H1 (cell line): ENCODE measurements at regions not wholly inside any gene's neighbourhood (a gene's known extent, or its start where the extent isn't known, plus 50 kb on each side); places are given as distances from the start of the nearest gene placed in this dataset.

Experiments
- CTCF ChIA-PET: fragments of 300-600 bp; sonication (Branson Sonifier 250); formaldehyde crosslinking; loops from one replicate; lab custom pipeline; 2021; ENCODE audit not compliant: partially characterized antibody; lab: Charles Lee
- POLR2A ChIA-PET: fragments of 300-600 bp; sonication (Branson Sonifier 250); formaldehyde crosslinking; loops from one replicate; lab custom pipeline; 2021; ENCODE audit warnings: inconsistent platforms; ENCODE audit not compliant: partially characterized antibody; lab: Charles Lee
- DNase-seq, 2 experiments: peaks; one replicate each; pipeline versions ENCODE4 v3.0.0 to v3.0.0-alpha.2; 2010 to 2022; ENCODE audit warnings: low spot score in 2 of 2, low read depth in 1 of 2, mixed read lengths in 1 of 2
- FAIRE-seq: peaks from 2 replicates; lab custom pipeline; 2011; peaks lifted over from hg19 to GRCh38; lab: Jason Lieb, UNC
- H2AFZ ChIP-seq: 2 replicates; pipeline ENCODE4 v1.8.1; 2012; ENCODE audit warnings: low read length, inconsistent platforms
- H2AK5ac ChIP-seq: 2 replicates; pipeline ENCODE4 v1.6.1; 2013; ENCODE audit warnings: low read depth, low read length
- H2BK120ac ChIP-seq: replicated peaks from 2 replicates; pipeline ENCODE3; 2013; ENCODE audit warnings: low read depth, low read length, inconsistent platforms
- H2BK12ac ChIP-seq: 2 replicates; pipeline ENCODE4 v1.6.1; 2013; ENCODE audit warnings: low read depth, low read length
- H2BK15ac ChIP-seq: 2 replicates; pipeline ENCODE4 v1.6.1; 2013; ENCODE audit warnings: low read length
- H2BK20ac ChIP-seq: 2 replicates; pipeline ENCODE4 v1.6.1; 2013; ENCODE audit warnings: low read length
- H2BK5ac ChIP-seq: 2 replicates; pipeline ENCODE4 v1.6.1; 2013; ENCODE audit warnings: low read depth, low read length
- H3K14ac ChIP-seq: 2 replicates; pipeline ENCODE4 v1.6.1; 2013; ENCODE audit warnings: inconsistent platforms; ENCODE audit not compliant: insufficient read length
- H3K18ac ChIP-seq: 2 replicates; pipeline ENCODE4 v1.6.1; 2013; ENCODE audit warnings: low read length; ENCODE audit errors: extremely low read depth
- H3K23ac ChIP-seq: 2 replicates; pipeline ENCODE4 v1.6.1; 2013; ENCODE audit warnings: inconsistent platforms; ENCODE audit not compliant: insufficient read length
- H3K23me2 ChIP-seq: 2 replicates; pipeline ENCODE4 v1.6.1; 2013; ENCODE audit warnings: low read depth, low read length
- H3K27ac ChIP-seq: 2 replicates; pipeline ENCODE4 v1.6.1; 2011; ENCODE audit warnings: low read depth, low read length, inconsistent platforms
- H3K27me3 ChIP-seq, 4 experiments: replicated peaks in 1 of 4; 1 replicate in 1 of 4; 2 replicates in 3 of 4; pipeline versions ENCODE4 v1.6.1 to v1.8.1; 2011 to 2013; ENCODE audit warnings: low read length in 3 of 4, mild to moderate bottlenecking in 3 of 4, inconsistent platforms in 2 of 4, mixed read lengths in 2 of 4, moderate library complexity in 1 of 4; ENCODE audit not compliant: control insufficient read depth in 3 of 4, insufficient read depth in 3 of 4; ENCODE audit errors: extremely low read depth in 1 of 4
- H3K36me3 ChIP-seq, 4 experiments: 2 replicates each; pipeline versions ENCODE4 v1.6.1 to v1.8.1; 2011 to 2013; ENCODE audit warnings: mild to moderate bottlenecking in 4 of 4, low read length in 3 of 4, moderate library complexity in 2 of 4, control low read depth in 1 of 4, inconsistent platforms in 1 of 4; ENCODE audit not compliant: insufficient read depth in 4 of 4, control insufficient read depth in 2 of 4
- H3K4ac ChIP-seq: replicated peaks from 2 replicates; pipeline ENCODE3; 2013; ENCODE audit warnings: low read length, low read depth, mixed read lengths, inconsistent platforms; ENCODE audit not compliant: insufficient read length
- H3K4me1 ChIP-seq, 4 experiments: replicated peaks in 1 of 4; 1 replicate in 1 of 4; 2 replicates in 3 of 4; pipeline versions ENCODE4 v1.6.1 to v1.8.1; 2011 to 2013; ENCODE audit warnings: low read length in 3 of 4, inconsistent platforms in 2 of 4, mixed read lengths in 1 of 4; ENCODE audit not compliant: insufficient read depth in 4 of 4, control insufficient read depth in 3 of 4
- H3K4me2 ChIP-seq, 2 experiments: 2 replicates each; pipeline versions ENCODE4 v1.6.1 to v1.8.1; 2011 to 2013; ENCODE audit warnings: low read depth in 2 of 2, low read length in 2 of 2, control low read depth in 1 of 2, inconsistent platforms in 1 of 2, mild to moderate bottlenecking in 1 of 2; ENCODE audit not compliant: insufficient read depth in 1 of 2
- H3K4me3 ChIP-seq, 4 experiments: fragments of 200-600, 300-600 bp in 1 of 4; sonication (generic), shearing (Covaris generic), sonication (Bioruptor Twin) in 1 of 4; 2 replicates each; pipeline versions ENCODE4 v1.5.1 to v1.8.1; 2011 to 2016; ENCODE audit warnings: low read length in 4 of 4, low read depth in 3 of 4, control low read depth in 2 of 4, inconsistent platforms in 2 of 4, mild to moderate bottlenecking in 2 of 4, mixed read lengths in 1 of 4, moderate library complexity in 1 of 4; ENCODE audit not compliant: insufficient read depth in 2 of 4; ENCODE audit errors: extremely low read depth in 1 of 4
- H3K56ac ChIP-seq: replicated peaks from 2 replicates; pipeline ENCODE3; 2013; ENCODE audit warnings: low read depth, mild to moderate bottlenecking, mixed read lengths, low read length, inconsistent platforms; ENCODE audit not compliant: insufficient read length
- H3K79me1 ChIP-seq: 2 replicates; pipeline ENCODE4 v1.6.1; 2013; ENCODE audit warnings: low read depth, low read length, control low read depth
- H3K79me2 ChIP-seq, 2 experiments: 2 replicates each; pipeline versions ENCODE4 v1.6.1 to v1.8.1; 2012 to 2013; ENCODE audit warnings: low read length in 2 of 2, mild to moderate bottlenecking in 2 of 2, inconsistent platforms in 1 of 2; ENCODE audit not compliant: insufficient read depth in 2 of 2, control insufficient read depth in 1 of 2
- H3K9ac ChIP-seq, 4 experiments: replicated peaks in 1 of 4; 1 replicate in 1 of 4; 2 replicates in 3 of 4; pipeline versions ENCODE4 v1.6.1 to v1.8.1; 2011 to 2013; ENCODE audit warnings: low read depth in 3 of 4, low read length in 3 of 4, control low read depth in 2 of 4, mild to moderate bottlenecking in 2 of 4, moderate library complexity in 2 of 4, inconsistent platforms in 1 of 4; ENCODE audit errors: extremely low read depth in 1 of 4
- H3K9me3 ChIP-seq, 2 experiments: 2 replicates each; pipeline versions ENCODE4 v1.6.1 to v1.8.1; 2012 to 2013; ENCODE audit warnings: mild to moderate bottlenecking in 2 of 2, moderate library complexity in 2 of 2, control low read depth in 1 of 2, inconsistent platforms in 1 of 2, low read depth in 1 of 2, low read length in 1 of 2, mixed read lengths in 1 of 2; ENCODE audit not compliant: insufficient read depth in 2 of 2
- H4K20me1 ChIP-seq, 2 experiments: replicated peaks in 1 of 2; 2 replicates each; pipeline versions ENCODE3 to v1.8.1; 2011 to 2013; ENCODE audit warnings: inconsistent platforms in 2 of 2, low read length in 2 of 2, mild to moderate bottlenecking in 1 of 2; ENCODE audit not compliant: insufficient read depth in 2 of 2, control insufficient read depth in 1 of 2
- H4K5ac ChIP-seq: 2 replicates; pipeline ENCODE4 v1.6.1; 2013; ENCODE audit warnings: low read length, low read depth, mixed read lengths, inconsistent platforms; ENCODE audit not compliant: insufficient read length
- H4K8ac ChIP-seq: 2 replicates; pipeline ENCODE4 v1.8.0; 2013; ENCODE audit warnings: mild to moderate bottlenecking, moderate library complexity, low read length, inconsistent platforms; ENCODE audit not compliant: insufficient read depth; ENCODE audit errors: extremely low read depth
- H4K91ac ChIP-seq: replicated peaks from 2 replicates; pipeline ENCODE3; 2013; ENCODE audit warnings: low read length, mixed read lengths, inconsistent platforms; ENCODE audit not compliant: insufficient read length
- ASH2L ChIP-seq: fragments of 200-600, 300-600 bp; sonication (generic); IDR thresholded peaks from one replicate; pipeline ENCODE4 v1.7.1; 2017; ENCODE audit warnings: low read length
- EZH2 ChIP-seq: fragments of 200-600 bp; sonication (generic); IDR thresholded peaks from 2 replicates; pipeline ENCODE4 v1.7.1; 2012; ENCODE audit warnings: low read depth, mild to moderate bottlenecking, moderate library complexity, low read length, inconsistent platforms; ENCODE audit not compliant: severe bottlenecking
- HDAC2 ChIP-seq, 2 experiments: fragments of 300-600 bp in 1 of 2; sonication (generic) in 1 of 2; IDR thresholded peaks; 2 replicates each; pipeline ENCODE4 v1.6.1; 2011 to 2012; ENCODE audit warnings: low read depth in 2 of 2, low read length in 2 of 2, mild to moderate bottlenecking in 2 of 2, moderate library complexity in 2 of 2, borderline replicate concordance in 1 of 2, inconsistent platforms in 1 of 2
- JUN ChIP-seq: IDR thresholded peaks from 2 replicates; pipeline ENCODE4 v1.6.1; 2011; ENCODE audit warnings: low read depth, mild to moderate bottlenecking, improper control_type of control experiment, low read length
- JUND ChIP-seq: IDR thresholded peaks from 2 replicates; pipeline ENCODE4 v1.6.1; 2011; ENCODE audit warnings: mild to moderate bottlenecking, improper control_type of control experiment, low read length
- KDM4A ChIP-seq: IDR thresholded peaks from one replicate; pipeline ENCODE4 v1.7.1; 2012; ENCODE audit warnings: low read depth, mild to moderate bottlenecking, moderate library complexity, low read length, inconsistent platforms; ENCODE audit not compliant: severe bottlenecking
- RFX5 ChIP-seq: IDR thresholded peaks from 2 replicates; pipeline ENCODE4 v1.6.1; 2011; ENCODE audit warnings: low read depth, low read length, improper control_type of control experiment, borderline replicate concordance
- SP1 ChIP-seq: IDR thresholded peaks from 2 replicates; pipeline ENCODE4 v1.6.1; 2011; ENCODE audit warnings: low read depth, low read length
- SP4 ChIP-seq: IDR thresholded peaks from 2 replicates; pipeline ENCODE4 v1.6.1; 2012; ENCODE audit warnings: low read length, inconsistent platforms
- SRF ChIP-seq: IDR thresholded peaks from 2 replicates; pipeline ENCODE4 v1.6.1; 2011; ENCODE audit warnings: mild to moderate bottlenecking, low read depth, low read length, moderate library complexity
- YY1 ChIP-seq: IDR thresholded peaks from 2 replicates; pipeline ENCODE4 v1.6.1; 2011; ENCODE audit warnings: low read depth, mild to moderate bottlenecking, low read length
- TF ChIP-seq, protein P1 (sequence below), 3 experiments: IDR thresholded peaks; 1 replicate in 2 of 3; 2 replicates in 1 of 3; pipeline versions ENCODE4 v1.5.1 to v1.6.1; 2011; ENCODE audit warnings: low read length in 3 of 3, mild to moderate bottlenecking in 3 of 3, inconsistent platforms in 2 of 3, low read depth in 1 of 3, moderate library complexity in 1 of 3; ENCODE audit not compliant: insufficient read depth in 1 of 3; ENCODE audit errors: control extremely low read depth in 1 of 3
- TF ChIP-seq, protein P2 (sequence below): IDR thresholded peaks from 2 replicates; pipeline ENCODE4 v1.6.1; 2011; ENCODE audit warnings: low read depth, mild to moderate bottlenecking, low read length; ENCODE audit not compliant: insufficient read depth

DNA sequence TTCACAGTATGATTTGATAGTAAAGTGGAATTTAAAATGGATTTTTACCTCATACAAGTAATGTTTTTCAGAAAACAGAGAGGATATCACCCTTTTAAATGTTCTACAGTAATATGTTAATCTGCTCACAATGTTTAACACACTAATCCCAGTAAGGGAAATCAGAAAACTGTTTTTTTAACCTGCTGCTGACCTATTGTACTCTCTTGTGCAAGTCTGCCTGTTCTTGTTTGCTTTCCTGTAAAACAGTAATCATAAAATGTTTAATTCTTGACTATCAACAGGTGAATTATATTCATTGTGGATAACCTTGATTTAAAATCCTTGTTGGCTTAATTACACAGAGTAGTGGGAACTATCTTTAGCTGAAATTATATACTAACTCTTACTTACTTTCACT is 126.4 kb downstream of the GNAT3 start:
- Histone ChIP-seq H3K79me1 (no peaks in the 10 kb centered on the region), H3K27me3 (no peaks in the 10 kb centered on the region), H4K5ac (no peak overlapping the region), H3K4me2 (no peak overlapping the region), H3K4me3 (no peak overlapping the region), H2AFZ (no peak overlapping the region), H2BK20ac (no peak overlapping the region), H3K4ac (no peak overlapping the region), H3K9ac (no peak overlapping the region), H3K18ac (no peak overlapping the region), H2BK120ac (no peak overlapping the region), H3K23me2 (no peaks in the 10 kb centered on the region), H2BK5ac (no peak overlapping the region), H4K91ac (no peak overlapping the region), H3K4me1 (no peaks in the 10 kb centered on the region), H3K9me3 (no peaks in the 10 kb centered on the region), H3K27ac (no peak overlapping the region), H2BK15ac (no peak overlapping the region), H3K36me3 (no peaks in the 10 kb centered on the region), H4K8ac (no peak overlapping the region), H3K14ac (no peak overlapping the region), H3K56ac (no peak overlapping the region), H4K20me1 (no peaks in the 10 kb centered on the region), H3K23ac (no peak overlapping the region), H2AK5ac (no peak overlapping the region), H3K79me2 (no peaks in the 10 kb centered on the region), H2BK12ac (no peak overlapping the region)
- FAIRE-seq (no peak), DNase-seq (no peak)
- CTCF ChIA-PET: interaction anchor here (0.8 kb wide), 1 partner anchor 13 kb away, joined by 3 read pairs; no protein-coding TSS in a partner anchor
- POLR2A ChIA-PET: interaction anchor here (0.8 kb wide), 1 partner anchor 534 kb away, joined by 4 read pairs; no protein-coding TSS in a partner anchor
- no peak for TF ChIP-seq KDM4A
- TF ChIP-seq JUND: no peak
- TF ChIP-seq SP1: no peak
- TF ChIP-seq SRF: no peak
- TF ChIP-seq EZH2: no peak
- TF ChIP-seq, protein P1, sequence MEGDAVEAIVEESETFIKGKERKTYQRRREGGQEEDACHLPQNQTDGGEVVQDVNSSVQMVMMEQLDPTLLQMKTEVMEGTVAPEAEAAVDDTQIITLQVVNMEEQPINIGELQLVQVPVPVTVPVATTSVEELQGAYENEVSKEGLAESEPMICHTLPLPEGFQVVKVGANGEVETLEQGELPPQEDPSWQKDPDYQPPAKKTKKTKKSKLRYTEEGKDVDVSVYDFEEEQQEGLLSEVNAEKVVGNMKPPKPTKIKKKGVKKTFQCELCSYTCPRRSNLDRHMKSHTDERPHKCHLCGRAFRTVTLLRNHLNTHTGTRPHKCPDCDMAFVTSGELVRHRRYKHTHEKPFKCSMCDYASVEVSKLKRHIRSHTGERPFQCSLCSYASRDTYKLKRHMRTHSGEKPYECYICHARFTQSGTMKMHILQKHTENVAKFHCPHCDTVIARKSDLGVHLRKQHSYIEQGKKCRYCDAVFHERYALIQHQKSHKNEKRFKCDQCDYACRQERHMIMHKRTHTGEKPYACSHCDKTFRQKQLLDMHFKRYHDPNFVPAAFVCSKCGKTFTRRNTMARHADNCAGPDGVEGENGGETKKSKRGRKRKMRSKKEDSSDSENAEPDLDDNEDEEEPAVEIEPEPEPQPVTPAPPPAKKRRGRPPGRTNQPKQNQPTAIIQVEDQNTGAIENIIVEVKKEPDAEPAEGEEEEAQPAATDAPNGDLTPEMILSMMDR (IDR thresholded peaks at IDR 0.05; ENCODE audit: control extremely low read depth in 1 of 3, insufficient read depth in 1 of 3, low read depth in 1 of 3, low read length in 3 of 3): no peak
- TF ChIP-seq, protein P2, sequence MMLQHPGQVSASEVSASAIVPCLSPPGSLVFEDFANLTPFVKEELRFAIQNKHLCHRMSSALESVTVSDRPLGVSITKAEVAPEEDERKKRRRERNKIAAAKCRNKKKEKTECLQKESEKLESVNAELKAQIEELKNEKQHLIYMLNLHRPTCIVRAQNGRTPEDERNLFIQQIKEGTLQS: no peak
- no peak for TF ChIP-seq SP4
- no peak for TF ChIP-seq ASH2L
- TF ChIP-seq JUN: no peak
- TF ChIP-seq YY1: no peak
- no peak for TF ChIP-seq HDAC2 (IDR thresholded peaks at IDR 0.05; ENCODE audit: borderline replicate concordance in 1 of 2, low read depth in 2 of 2, low read length in 2 of 2)
- no peak for TF ChIP-seq RFX5
